ENCODE measurements at regions not wholly inside any gene's neighbourhood (a gene's known extent, or its start where the extent isn't known, plus 50 kb on each side); places are given as distances from the start of the nearest gene placed in this dataset.

DNA sequence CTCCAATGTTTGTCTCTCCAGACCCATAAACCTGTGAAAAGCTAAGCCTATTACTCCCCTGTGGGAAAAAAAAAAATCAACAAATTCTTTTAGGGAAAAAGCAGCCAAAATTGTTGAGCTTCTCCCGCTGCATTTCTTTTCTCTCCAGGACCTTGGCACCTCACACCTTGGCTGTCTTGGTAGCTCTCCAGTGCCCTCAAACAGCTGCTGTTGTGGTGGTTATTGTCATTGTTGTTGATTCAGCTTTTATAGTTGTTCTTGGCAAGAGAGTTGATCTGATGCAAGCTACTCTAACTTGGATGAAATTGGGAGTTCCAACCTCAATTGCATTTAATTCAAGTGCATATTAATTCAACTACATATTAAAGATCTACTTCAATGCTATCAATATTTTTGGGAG is 516.9 kb upstream of the LARGE1 start:
- ChIA-PET RAD21 (ENCODE audit: low non-redundant PET in 1 of 2, low total read pairs in 2 of 2, uncharacterized antibody in 2 of 2, unreplicated experiment in 2 of 2) (no interaction called here), CTCF (no interaction called here), POLR2A (no interaction called here)
- ATAC-seq (no peak), DNase-seq (ENCODE audit: low read depth, low spot score) (no peak)
- no peaks in the 10 kb centered on the region for H3K4me1 ChIP-seq (ENCODE audit: control insufficient read depth in 1 of 2, insufficient read depth in 2 of 2, low read length in 2 of 2)
- intact Hi-C loops (cut with micrococcal nuclease): no loop called here
- H2AFZ ChIP-seq (ENCODE audit: low read depth, low read length, poor library complexity, severe bottlenecking): no peak overlapping the region
- H3K27me3 ChIP-seq (ENCODE audit: insufficient read depth, low read length): no peaks in the 10 kb centered on the region
- H3K9me3 ChIP-seq (ENCODE audit: control insufficient read depth in 1 of 2, insufficient read depth in 1 of 2, low read depth in 1 of 2, low read length in 2 of 2): peaks cover 19 to 21% of the 10 kb centered on the region in 2 experiments; a peak in 2 of 4 replicates
- H3K9ac ChIP-seq (ENCODE audit: low read length): no peak overlapping the region
- no peaks in the 10 kb centered on the region for H3K36me3 ChIP-seq (ENCODE audit: control insufficient read depth in 1 of 2, insufficient read depth in 2 of 2, low read length in 2 of 2)
- H3K79me2 ChIP-seq (ENCODE audit: insufficient read depth, low read length): no peaks in the 10 kb centered on the region
- no peaks in the 10 kb centered on the region for H4K20me1 ChIP-seq (ENCODE audit: insufficient read depth)
- no peak overlapping the region for H3K27ac ChIP-seq (ENCODE audit: low read depth, low read length)
- H3K4me2 ChIP-seq (ENCODE audit: low read length): no peak overlapping the region
- H3K9me2 ChIP-seq (ENCODE audit: insufficient read depth): no peaks in the 10 kb centered on the region
- BruUV-seq (replicated peaks): no TSS peak
- no peak overlapping the region for H3K4me3 ChIP-seq (replicated peaks in 1 of 2; ENCODE audit: low read depth in 1 of 2, low read length in 2 of 2)
- TF ChIP-seq SRF (IDR thresholded peaks at IDR 0.05; ENCODE audit: low read depth): no peak
- no peak for TF ChIP-seq ELF1 (IDR thresholded peaks at IDR 0.05; ENCODE audit: borderline replicate concordance, low read depth)
- no peak for TF ChIP-seq SIN3A (IDR thresholded peaks at IDR 0.05; ENCODE audit: low read depth)
- no peak for TF ChIP-seq EZH2phosphoT487 (IDR thresholded peaks at IDR 0.05; ENCODE audit: borderline replicate concordance)
- TF ChIP-seq, protein P1, sequence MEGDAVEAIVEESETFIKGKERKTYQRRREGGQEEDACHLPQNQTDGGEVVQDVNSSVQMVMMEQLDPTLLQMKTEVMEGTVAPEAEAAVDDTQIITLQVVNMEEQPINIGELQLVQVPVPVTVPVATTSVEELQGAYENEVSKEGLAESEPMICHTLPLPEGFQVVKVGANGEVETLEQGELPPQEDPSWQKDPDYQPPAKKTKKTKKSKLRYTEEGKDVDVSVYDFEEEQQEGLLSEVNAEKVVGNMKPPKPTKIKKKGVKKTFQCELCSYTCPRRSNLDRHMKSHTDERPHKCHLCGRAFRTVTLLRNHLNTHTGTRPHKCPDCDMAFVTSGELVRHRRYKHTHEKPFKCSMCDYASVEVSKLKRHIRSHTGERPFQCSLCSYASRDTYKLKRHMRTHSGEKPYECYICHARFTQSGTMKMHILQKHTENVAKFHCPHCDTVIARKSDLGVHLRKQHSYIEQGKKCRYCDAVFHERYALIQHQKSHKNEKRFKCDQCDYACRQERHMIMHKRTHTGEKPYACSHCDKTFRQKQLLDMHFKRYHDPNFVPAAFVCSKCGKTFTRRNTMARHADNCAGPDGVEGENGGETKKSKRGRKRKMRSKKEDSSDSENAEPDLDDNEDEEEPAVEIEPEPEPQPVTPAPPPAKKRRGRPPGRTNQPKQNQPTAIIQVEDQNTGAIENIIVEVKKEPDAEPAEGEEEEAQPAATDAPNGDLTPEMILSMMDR (IDR thresholded peaks at IDR 0.05 in 2 of 3, conservative IDR thresholded peaks at IDR 0.05 in 1 of 3; ENCODE audit: borderline replicate concordance in 1 of 3, insufficient read depth in 1 of 3, low read depth in 2 of 3, low read length in 2 of 3): no peak
- no peak for TF ChIP-seq POLR2AphosphoS5 (IDR thresholded peaks at IDR 0.05; ENCODE audit: low read depth, low read length)
- no peak for TF ChIP-seq JUND (IDR thresholded peaks at IDR 0.05)
- TF ChIP-seq, protein P2, sequence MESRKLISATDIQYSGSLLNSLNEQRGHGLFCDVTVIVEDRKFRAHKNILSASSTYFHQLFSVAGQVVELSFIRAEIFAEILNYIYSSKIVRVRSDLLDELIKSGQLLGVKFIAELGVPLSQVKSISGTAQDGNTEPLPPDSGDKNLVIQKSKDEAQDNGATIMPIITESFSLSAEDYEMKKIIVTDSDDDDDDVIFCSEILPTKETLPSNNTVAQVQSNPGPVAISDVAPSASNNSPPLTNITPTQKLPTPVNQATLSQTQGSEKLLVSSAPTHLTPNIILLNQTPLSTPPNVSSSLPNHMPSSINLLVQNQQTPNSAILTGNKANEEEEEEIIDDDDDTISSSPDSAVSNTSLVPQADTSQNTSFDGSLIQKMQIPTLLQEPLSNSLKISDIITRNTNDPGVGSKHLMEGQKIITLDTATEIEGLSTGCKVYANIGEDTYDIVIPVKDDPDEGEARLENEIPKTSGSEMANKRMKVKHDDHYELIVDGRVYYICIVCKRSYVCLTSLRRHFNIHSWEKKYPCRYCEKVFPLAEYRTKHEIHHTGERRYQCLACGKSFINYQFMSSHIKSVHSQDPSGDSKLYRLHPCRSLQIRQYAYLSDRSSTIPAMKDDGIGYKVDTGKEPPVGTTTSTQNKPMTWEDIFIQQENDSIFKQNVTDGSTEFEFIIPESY (IDR thresholded peaks at IDR 0.05; ENCODE audit: extremely low read depth, insufficient replicate concordance, low read length): no peak
- no peak for TF ChIP-seq TCF7L2 (IDR thresholded peaks at IDR 0.05; ENCODE audit: borderline replicate concordance, extremely low read depth, insufficient read depth, insufficient read length)
- TF ChIP-seq, protein P3, sequence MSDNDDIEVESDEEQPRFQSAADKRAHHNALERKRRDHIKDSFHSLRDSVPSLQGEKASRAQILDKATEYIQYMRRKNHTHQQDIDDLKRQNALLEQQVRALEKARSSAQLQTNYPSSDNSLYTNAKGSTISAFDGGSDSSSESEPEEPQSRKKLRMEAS (IDR thresholded peaks at IDR 0.05): no peak
